Activated naive CD8-positive, alpha-beta T cell treated with anti-CD3 and anti-CD28 coated beads, Interleukin-2, amount 50 U/mL, for 24 hours (primary cell): ENCODE measurements at regions not wholly inside any gene's neighbourhood (a gene's known extent, or its start where the extent isn't known, plus 50 kb on each side); places are given as distances from the start of the nearest gene placed in this dataset.

Experiments used
- ATAC-seq: fragments of 150-1000 bp; cut with Tn5 transposase; one replicate; pipeline ENCODE4 v1.10.0; 2021
- DNase-seq: peaks from one replicate; pipeline ENCODE4 v3.0.0; 2021
- H3K27ac Mint-ChIP-seq: one replicate; pipeline ENCODE4 v1.8.0; 2021; ENCODE audit warnings: mild to moderate bottlenecking, mixed read lengths
- H3K27me3 Mint-ChIP-seq: one replicate; pipeline ENCODE4 v1.8.0; 2021; ENCODE audit warnings: mixed read lengths
- H3K36me3 Mint-ChIP-seq: one replicate; pipeline ENCODE4 v1.8.0; 2021; ENCODE audit warnings: low read depth, mixed read lengths
- H3K4me1 Mint-ChIP-seq: one replicate; pipeline ENCODE4 v1.8.0; 2021; ENCODE audit warnings: mixed read lengths
- H3K4me3 Mint-ChIP-seq: one replicate; pipeline ENCODE4 v1.8.0; 2021; ENCODE audit warnings: mild to moderate bottlenecking, moderate library complexity, mixed read lengths
- H3K9me3 Mint-ChIP-seq: one replicate; pipeline ENCODE4 v1.8.0; 2021; ENCODE audit warnings: mixed read lengths

DNA sequence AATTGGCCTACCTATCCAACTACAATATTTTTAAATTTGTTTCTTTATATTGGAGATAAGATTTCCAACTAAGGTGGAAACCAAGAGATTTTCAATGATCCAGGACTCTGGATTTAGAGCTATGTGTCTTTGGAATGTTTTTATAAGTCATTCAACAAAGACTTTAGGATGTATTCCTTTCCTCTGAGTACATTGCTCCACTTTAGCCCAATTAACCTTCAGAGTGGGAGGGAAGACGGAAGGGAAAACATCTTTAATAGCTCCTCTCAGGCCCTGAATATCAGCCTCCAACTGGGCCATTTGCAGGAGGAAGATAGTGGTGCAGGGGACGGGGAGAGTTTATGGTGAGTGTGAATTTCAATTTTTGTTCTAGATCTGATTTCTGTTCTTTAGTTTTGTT is 239.2 kb downstream of the PIK3R1 start:
- Mint-ChIP-seq H3K27me3 (no peaks in the 10 kb centered on the region), H3K9me3 (no peaks in the 10 kb centered on the region), H3K36me3 (no peaks in the 10 kb centered on the region), H3K27ac (no peak overlapping the region), H3K4me1 (peaks cover 15% of the 10 kb centered on the region), H3K4me3 (no peak overlapping the region)
- DNase-seq: no peak
- no peak for ATAC-seq

DNA sequence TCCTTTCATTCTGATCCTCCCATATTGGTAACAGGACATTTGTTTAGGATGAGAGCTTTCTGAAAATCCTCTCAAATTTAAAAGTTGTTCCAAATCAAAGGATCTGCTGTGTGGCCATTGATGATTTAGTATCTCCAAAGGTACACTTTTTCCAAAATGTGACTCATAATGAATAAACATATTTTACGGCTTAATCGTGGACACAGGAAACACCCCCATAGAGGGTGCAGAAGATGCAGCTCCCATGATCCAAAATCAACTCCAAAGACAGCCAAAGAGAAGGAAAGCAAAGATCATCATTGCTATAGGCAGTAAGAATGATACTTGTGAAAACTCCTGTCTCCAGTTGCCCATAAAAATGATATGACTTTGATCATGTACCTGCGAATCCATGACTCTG is 239.7 kb downstream of the PIK3R1 start:
- no peaks in the 10 kb centered on the region for H3K36me3 Mint-ChIP-seq
- H3K4me3 Mint-ChIP-seq: no peak overlapping the region
- DNase-seq (no peak), ATAC-seq (no peak)
- peaks cover 18% of the 10 kb centered on the region for H3K4me1 Mint-ChIP-seq
- no peaks in the 10 kb centered on the region for H3K27me3 Mint-ChIP-seq
- no peaks in the 10 kb centered on the region for H3K9me3 Mint-ChIP-seq
- no peak overlapping the region for H3K27ac Mint-ChIP-seq

DNA sequence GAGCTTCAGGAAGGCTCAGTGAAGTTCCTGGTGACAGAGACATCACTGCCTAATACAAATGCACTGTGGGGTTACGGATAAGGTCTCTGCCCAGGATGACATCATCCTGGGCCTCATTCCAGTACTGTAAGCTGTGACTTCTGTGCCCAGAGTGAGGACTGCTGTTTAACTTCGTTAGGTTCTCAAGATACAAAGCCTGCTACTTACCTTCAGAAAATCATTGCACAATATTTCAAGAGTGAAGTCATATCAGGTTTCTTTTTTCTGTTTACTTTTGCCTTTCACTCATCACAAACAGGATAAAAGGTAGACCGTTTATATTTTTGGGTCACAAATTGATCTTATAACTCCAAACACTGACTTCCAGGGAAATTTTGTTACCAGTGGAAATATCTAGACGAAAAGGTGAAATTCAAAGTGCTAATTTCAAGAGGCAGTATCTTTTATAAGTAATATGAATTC is 241.2 kb downstream of the PIK3R1 start:
- no peak for ATAC-seq
- Mint-ChIP-seq H3K27ac (no peak overlapping the region), H3K4me1 (peaks cover 18% of the 10 kb centered on the region), H3K27me3 (no peaks in the 10 kb centered on the region), H3K4me3 (no peak overlapping the region), H3K36me3 (no peaks in the 10 kb centered on the region), H3K9me3 (no peaks in the 10 kb centered on the region)
- no peak for DNase-seq

DNA sequence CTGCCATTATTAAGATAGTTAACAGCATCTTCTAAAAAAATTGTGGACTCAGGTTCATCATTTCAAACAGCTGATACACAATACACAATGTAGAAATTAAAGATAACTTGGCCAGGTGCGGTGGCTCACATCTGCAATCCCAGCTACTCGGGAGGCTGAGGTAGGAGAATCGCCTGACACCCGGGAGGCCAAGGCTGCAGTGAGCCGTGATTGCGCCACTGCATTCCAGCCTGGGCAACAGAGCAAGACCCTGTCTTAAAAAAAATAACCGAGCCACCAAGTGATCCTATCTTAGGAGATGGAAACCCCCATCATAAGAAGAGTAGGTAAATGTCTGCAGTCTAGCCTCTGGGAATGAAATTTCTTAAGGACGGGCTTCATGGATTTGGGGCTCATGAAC is 241.7 kb downstream of the PIK3R1 start:
- Mint-ChIP-seq H3K27ac (no peak overlapping the region), H3K36me3 (no peaks in the 10 kb centered on the region), H3K4me3 (no peak overlapping the region), H3K27me3 (no peaks in the 10 kb centered on the region), H3K9me3 (no peaks in the 10 kb centered on the region), H3K4me1 (peaks cover 18% of the 10 kb centered on the region)
- ATAC-seq (no peak), DNase-seq (no peak)

DNA sequence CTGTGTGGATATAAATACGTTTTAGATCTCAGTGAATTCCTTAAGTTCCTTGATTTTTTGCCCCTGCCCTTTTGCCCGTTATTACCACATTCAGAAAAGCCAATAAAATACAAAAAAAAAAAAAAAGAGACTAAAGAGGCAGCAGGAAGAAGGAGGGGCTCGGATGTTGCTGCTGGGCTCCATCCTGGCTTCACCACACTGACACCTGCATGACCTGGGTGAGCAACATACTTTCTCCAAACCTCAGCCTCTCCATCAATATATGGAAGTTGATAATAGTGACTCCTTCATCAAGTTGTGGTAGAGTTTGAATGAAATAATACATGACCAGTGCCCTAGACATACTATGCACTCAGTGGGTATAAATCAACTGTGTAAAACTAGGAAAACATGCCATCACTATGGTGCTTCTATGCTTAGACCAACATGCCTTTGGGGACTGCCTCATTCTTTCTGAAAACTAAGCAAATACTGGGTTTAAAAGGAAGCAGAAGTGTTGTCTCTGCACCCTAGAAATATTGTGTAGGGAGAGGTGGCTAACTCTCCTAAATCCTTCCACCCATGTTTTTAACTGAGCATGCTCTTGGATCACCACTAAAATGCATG is 243.0 kb downstream of the PIK3R1 start:
- no peak overlapping the region for H3K27ac Mint-ChIP-seq
- no peaks in the 10 kb centered on the region for H3K9me3 Mint-ChIP-seq
- DNase-seq: no peak
- H3K36me3 Mint-ChIP-seq: no peaks in the 10 kb centered on the region
- no peak overlapping the region for H3K4me3 Mint-ChIP-seq
- peaks cover 18% of the 10 kb centered on the region for H3K4me1 Mint-ChIP-seq
- peak; percentile 20 for ATAC-seq
- H3K27me3 Mint-ChIP-seq: no peaks in the 10 kb centered on the region

DNA sequence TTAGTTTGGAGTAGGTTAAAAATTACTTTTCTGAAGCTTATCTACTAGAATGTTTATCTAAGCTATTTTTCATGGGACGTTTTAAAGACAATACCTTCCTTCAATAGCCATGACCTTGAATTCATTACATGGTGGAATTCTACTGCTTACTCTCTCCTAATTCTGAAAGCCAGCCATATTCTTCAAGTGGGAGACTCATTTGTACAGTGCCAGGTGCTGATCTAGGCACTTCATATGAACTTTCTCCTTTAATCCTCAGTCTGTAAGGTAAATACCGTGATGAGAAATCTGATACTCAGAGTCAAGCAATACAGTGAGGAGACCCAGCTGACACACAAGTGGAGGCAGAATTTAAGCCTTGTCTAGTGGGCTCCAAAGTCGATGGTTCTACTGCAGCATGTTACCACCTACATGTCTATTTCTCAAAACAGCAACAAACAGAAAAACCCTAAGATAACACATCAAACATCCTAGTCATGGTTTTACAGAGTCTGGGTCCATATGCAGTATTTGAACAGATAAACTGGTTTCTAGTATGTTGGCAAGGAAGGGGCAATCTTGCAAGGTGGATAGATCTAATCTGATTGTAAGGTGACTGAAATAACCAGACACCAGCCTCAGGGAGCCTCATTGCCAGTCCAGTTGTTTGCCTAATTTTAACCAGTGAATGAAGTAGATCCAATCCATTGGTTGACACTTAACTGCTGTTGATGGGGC is 243.7 kb downstream of the PIK3R1 start:
- DNase-seq (no peak), ATAC-seq (no peak)
- H3K4me3 Mint-ChIP-seq: no peak overlapping the region
- H3K36me3 Mint-ChIP-seq: no peaks in the 10 kb centered on the region
- H3K9me3 Mint-ChIP-seq: no peaks in the 10 kb centered on the region
- H3K27ac Mint-ChIP-seq: no peak overlapping the region
- peaks cover 18% of the 10 kb centered on the region for H3K4me1 Mint-ChIP-seq
- H3K27me3 Mint-ChIP-seq: no peaks in the 10 kb centered on the region

DNA sequence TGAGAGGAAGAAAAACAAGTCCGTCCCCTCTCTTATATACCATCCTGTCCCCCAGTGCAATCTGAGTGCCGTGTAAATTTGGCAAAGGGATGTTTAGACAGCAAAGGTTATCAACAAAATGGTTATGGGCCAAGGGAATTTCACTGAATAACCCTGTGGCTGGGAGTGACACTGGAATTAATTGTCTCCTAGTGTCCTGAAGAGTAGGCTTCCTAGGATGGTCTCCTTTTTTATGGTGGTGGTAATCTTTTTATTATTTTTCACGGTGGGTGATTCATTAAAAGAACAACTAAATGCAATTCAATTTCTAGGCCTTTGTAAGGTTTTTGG is 244.2 kb downstream of the PIK3R1 start:
- H3K4me3 Mint-ChIP-seq: no peak overlapping the region
- no peaks in the 10 kb centered on the region for H3K9me3 Mint-ChIP-seq
- no peaks in the 10 kb centered on the region for H3K27me3 Mint-ChIP-seq
- H3K27ac Mint-ChIP-seq: no peak overlapping the region
- no peaks in the 10 kb centered on the region for H3K36me3 Mint-ChIP-seq
- H3K4me1 Mint-ChIP-seq: peaks cover 18% of the 10 kb centered on the region
- DNase-seq (no peak), ATAC-seq (no peak)

DNA sequence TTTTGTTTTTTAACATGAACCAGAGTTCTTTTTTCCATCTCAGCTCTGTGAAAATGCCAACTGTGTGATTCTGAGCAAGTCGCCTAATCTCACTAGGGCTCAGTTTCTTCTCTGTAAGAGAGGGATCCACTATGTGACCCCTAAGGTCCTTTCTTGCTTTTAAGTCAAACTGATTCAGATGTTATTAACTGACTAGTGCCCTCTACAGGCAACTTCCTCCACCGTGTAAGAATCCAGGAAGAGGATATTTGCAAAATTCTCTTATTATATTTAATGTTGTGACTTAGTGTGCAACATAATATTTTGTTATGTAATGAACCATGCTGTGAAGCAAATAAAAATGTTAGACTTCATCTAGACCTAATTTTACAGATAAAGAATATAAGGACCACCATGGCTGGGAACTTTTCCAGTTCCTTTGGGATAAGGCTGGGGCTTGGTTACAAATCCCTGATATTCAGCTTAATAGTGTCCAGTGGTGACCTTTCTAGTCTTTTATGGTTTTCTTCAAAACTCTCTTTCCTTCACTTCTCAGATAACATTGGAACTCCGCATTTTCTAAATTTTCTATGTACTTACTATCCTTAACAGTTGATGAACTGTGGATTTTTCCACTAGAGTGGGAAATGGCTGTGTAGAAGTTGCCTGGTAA is 244.7 kb downstream of the PIK3R1 start:
- no peaks in the 10 kb centered on the region for H3K9me3 Mint-ChIP-seq
- H3K27ac Mint-ChIP-seq: no peak overlapping the region
- DNase-seq (peak; percentile 40), ATAC-seq (no peak)
- H3K36me3 Mint-ChIP-seq: no peaks in the 10 kb centered on the region
- peaks cover 18% of the 10 kb centered on the region for H3K4me1 Mint-ChIP-seq
- H3K27me3 Mint-ChIP-seq: no peaks in the 10 kb centered on the region
- no peak overlapping the region for H3K4me3 Mint-ChIP-seq

DNA sequence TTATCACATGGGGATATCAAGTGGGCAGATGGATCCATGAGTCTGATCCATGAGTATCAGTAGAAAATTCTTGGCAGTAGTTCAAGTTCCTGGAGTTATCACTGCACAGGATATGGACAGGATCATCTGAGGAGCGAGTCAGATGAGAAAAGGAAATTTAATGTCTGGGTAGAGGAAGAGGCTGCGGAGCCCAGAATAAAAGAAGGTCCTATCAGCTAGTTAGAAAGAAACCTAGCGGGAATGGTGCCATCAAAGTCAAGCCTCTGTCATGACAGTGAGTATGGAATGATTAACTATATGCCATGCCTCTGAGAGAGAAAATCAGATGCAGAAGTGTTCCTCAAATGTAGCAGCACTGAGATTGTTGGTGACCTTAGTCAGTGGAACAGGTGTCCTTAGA is 248.1 kb downstream of the PIK3R1 start:
- H3K4me1 Mint-ChIP-seq: peaks cover 10% of the 10 kb centered on the region
- no peak overlapping the region for H3K27ac Mint-ChIP-seq
- no peaks in the 10 kb centered on the region for H3K36me3 Mint-ChIP-seq
- H3K27me3 Mint-ChIP-seq: no peaks in the 10 kb centered on the region
- ATAC-seq (no peak), DNase-seq (no peak)
- no peaks in the 10 kb centered on the region for H3K9me3 Mint-ChIP-seq
- no peak overlapping the region for H3K4me3 Mint-ChIP-seq

DNA sequence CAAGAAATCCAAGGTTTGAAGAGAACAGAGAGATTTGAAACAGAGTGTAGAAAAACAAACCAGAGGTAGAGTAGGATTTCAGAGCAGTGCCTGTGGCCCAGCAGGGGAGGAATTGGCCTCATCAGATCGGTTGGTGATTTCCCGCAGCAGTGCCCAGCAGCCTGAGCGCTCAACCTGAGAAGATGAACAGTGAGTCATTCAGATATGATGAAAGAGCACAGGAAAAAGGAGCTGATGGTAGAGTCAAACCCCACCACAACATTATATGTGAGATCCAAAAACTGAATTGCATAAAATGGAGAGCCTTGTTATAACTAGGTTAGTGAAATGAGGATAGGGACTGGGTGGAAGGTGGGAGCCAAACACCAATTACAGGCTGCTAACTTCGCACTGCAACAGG is 248.9 kb downstream of the PIK3R1 start:
- peak; percentile 97 for ATAC-seq
- H3K27ac Mint-ChIP-seq: no peak overlapping the region
- peaks cover 4% of the 10 kb centered on the region for H3K4me1 Mint-ChIP-seq
- H3K4me3 Mint-ChIP-seq: no peak overlapping the region
- peak; percentile 65 for DNase-seq
- H3K27me3 Mint-ChIP-seq: no peaks in the 10 kb centered on the region
- H3K36me3 Mint-ChIP-seq: no peaks in the 10 kb centered on the region
- H3K9me3 Mint-ChIP-seq: no peaks in the 10 kb centered on the region

DNA sequence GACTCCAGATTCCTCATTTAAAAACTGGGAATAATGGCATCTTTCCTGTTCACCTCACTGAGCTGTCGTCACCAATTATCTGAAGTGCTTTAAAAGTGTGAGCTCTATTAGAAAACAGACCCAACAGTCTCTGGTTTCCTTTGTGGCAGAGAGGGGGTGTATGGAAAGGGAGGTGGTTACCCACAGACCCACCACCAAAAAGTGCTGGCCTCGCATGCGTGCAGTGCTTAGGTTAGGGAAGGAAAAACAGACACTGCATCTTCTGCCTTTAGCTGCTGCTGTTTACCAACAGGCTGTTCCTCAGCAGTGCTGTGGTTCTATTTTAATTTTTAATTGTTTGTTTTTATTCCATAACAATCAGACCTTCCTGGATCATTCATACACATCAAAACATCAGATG is 249.6 kb downstream of the PIK3R1 start:
- Mint-ChIP-seq H3K27ac (no peak overlapping the region), H3K27me3 (peaks cover 2% of the 10 kb centered on the region), H3K36me3 (no peaks in the 10 kb centered on the region), H3K4me1 (no peaks in the 10 kb centered on the region), H3K4me3 (no peak overlapping the region), H3K9me3 (no peaks in the 10 kb centered on the region)
- peak; percentile 41 for DNase-seq
- peak; percentile 44 for ATAC-seq

DNA sequence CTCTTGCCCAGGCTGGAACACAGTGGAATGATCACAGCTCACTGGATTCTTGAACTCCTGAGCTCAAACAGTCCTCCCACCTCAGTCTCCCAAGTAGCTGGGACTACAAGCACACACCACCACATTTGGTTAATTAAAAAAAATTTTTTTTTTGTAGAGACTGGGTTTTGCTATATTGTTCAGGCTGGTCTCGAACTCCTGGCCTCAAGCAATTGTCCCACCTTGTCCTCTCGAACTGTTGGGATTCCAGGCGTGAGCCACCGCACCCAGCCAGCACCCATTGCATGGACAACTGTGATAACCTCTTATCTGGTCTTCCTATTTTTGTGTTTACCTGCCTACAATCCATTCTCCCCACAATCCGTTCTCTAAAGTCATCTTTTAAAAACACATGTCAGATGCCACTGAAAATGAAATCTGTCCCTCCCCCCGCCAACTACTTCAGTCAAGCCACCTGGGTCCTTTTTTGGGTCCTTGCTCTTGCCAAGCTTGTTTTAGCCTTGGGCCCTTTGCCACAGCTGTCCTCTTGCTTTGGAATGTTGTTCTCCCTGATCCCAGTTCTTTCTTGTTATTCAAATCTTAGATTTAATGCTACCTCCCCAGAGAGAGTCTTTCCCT is 250.5 kb downstream of the PIK3R1 start:
- Mint-ChIP-seq H3K9me3 (no peaks in the 10 kb centered on the region), H3K4me1 (no peaks in the 10 kb centered on the region), H3K27ac (no peak overlapping the region), H3K4me3 (no peak overlapping the region), H3K27me3 (peaks cover 4% of the 10 kb centered on the region), H3K36me3 (no peaks in the 10 kb centered on the region)
- DNase-seq (no peak), ATAC-seq (no peak)

DNA sequence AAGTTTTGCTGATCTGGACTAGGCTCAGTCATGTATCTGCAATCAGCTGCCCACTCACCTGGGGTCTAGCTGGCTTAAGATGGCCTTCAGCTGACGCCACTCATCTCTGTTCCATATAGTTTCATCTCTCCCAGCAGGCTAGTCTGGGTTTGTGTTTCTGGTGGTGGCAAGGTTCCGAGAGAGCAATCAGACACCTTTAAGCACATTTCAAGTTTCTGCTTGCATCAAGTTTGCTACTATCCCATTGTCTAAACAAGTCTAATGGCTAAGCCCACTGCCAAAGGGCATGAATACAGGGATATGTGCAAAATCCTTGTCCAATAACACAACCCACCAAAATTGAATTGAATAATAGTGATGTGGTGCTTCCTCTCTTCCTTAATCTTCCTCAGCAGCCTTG is 251.7 kb downstream of the PIK3R1 start:
- ATAC-seq (no peak), DNase-seq (no peak)
- H3K9me3 Mint-ChIP-seq: no peaks in the 10 kb centered on the region
- no peak overlapping the region for H3K27ac Mint-ChIP-seq
- no peak overlapping the region for H3K4me3 Mint-ChIP-seq
- H3K36me3 Mint-ChIP-seq: no peaks in the 10 kb centered on the region
- peaks cover 4% of the 10 kb centered on the region for H3K27me3 Mint-ChIP-seq
- H3K4me1 Mint-ChIP-seq: no peaks in the 10 kb centered on the region

DNA sequence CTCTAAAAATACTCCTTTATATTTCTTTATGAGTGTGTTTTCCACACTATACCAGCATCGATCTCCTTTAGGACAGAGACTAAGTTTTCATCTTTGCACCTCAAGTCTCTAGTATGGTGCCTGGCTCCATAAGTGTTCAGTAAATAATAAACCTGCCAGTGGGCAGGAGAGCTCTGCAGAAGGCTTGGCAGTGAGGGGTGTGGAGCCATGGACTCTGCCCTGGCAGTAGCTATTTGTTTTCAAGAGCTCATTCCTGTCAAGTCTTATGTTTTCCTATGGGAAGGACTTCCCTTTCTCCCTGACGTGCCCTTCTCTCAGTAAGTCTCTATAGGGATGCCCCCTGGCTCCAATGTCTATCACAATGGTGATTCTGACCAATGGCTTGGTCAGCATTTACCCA is 252.2 kb downstream of the PIK3R1 start:
- H3K9me3 Mint-ChIP-seq: no peaks in the 10 kb centered on the region
- no peak overlapping the region for H3K27ac Mint-ChIP-seq
- no peak overlapping the region for H3K4me3 Mint-ChIP-seq
- ATAC-seq (no peak), DNase-seq (no peak)
- H3K4me1 Mint-ChIP-seq: no peaks in the 10 kb centered on the region
- H3K27me3 Mint-ChIP-seq: peaks cover 4% of the 10 kb centered on the region
- no peaks in the 10 kb centered on the region for H3K36me3 Mint-ChIP-seq

DNA sequence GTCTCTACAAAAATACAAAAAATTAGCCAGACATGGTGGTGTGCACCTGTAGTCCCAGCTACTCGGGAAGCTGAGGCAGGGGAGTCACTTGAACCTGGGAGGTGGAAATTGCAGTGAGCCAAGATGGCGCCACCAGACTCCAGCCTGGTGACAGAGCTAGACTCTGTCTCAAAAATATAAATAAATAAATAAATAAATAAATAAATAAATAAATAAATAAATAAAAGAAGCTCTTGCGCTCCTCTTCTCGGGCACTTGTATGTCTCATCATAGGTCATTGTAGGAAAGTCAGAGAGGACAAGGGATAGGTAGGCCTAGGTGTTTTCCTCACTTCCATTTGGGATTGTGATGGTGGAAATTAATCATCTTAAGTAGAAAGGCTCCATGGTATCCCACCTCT is 252.8 kb downstream of the PIK3R1 start:
- no peak overlapping the region for H3K4me3 Mint-ChIP-seq
- ATAC-seq (no peak), DNase-seq (no peak)
- H3K27ac Mint-ChIP-seq: no peak overlapping the region
- no peaks in the 10 kb centered on the region for H3K4me1 Mint-ChIP-seq
- H3K27me3 Mint-ChIP-seq: peaks cover 4% of the 10 kb centered on the region
- H3K36me3 Mint-ChIP-seq: no peaks in the 10 kb centered on the region
- no peaks in the 10 kb centered on the region for H3K9me3 Mint-ChIP-seq
